ENCODE measurements at regions not wholly inside any gene's neighbourhood (a gene's known extent, or its start where the extent isn't known, plus 50 kb on each side); places are given as distances from the start of the nearest gene placed in this dataset.
"Not testable (repeated sequence)": the region's sequence is repeated elsewhere in the genome, so short reads cannot be mapped to it uniquely, and the experiment has no call there.

GRCh38 chr5:167837127-167837526 lies 454.3 kb upstream of the WWC1 start:
- no peak for DNase-seq

GRCh38 chr5:167839065-167839464 lies 452.4 kb upstream of the WWC1 start:
- no peak for DNase-seq

- no peak for DNase-seq
Measured at GRCh38 chr5:167840527-167841130, 450.8 kb upstream of the WWC1 start.

GRCh38 chr5:167843881-167844572 lies 447.4 kb upstream of the WWC1 start:
- DNase-seq: no peak

GRCh38 chr5:167845952-167846351 lies 445.5 kb upstream of the WWC1 start:
- DNase-seq: no peak

- DNase-seq: no peak
Measured at GRCh38 chr5:167849874-167850273, 441.6 kb upstream of the WWC1 start.

GRCh38 chr5:167850911-167851310 lies 440.5 kb upstream of the WWC1 start:
- DNase-seq: no peak

GRCh38 chr5:167851416-167851815 lies 440.0 kb upstream of the WWC1 start:
- no peak for DNase-seq

- no peak for DNase-seq
Measured at GRCh38 chr5:167852515-167852914, 438.9 kb upstream of the WWC1 start.

GRCh38 chr5:167853421-167853820 lies 438.0 kb upstream of the WWC1 start:
- DNase-seq: no peak

GRCh38 chr5:167855818-167856217 lies 435.6 kb upstream of the WWC1 start:
- no peak for DNase-seq

- DNase-seq: no peak
Measured at GRCh38 chr5:167857321-167857720, 434.1 kb upstream of the WWC1 start.

GRCh38 chr5:167858186-167858855 lies 433.1 kb upstream of the WWC1 start:
- DNase-seq: not testable (repeated sequence)

- DNase-seq: no peak
Measured at GRCh38 chr5:167861129-167861927, 430.1 kb upstream of the WWC1 start.

- no peak for DNase-seq
Measured at GRCh38 chr5:167861928-167862426, 429.5 kb upstream of the WWC1 start.

GRCh38 chr5:167863883-167864282 lies 427.6 kb upstream of the WWC1 start:
- DNase-seq: no peak

- DNase-seq: no peak
Measured at GRCh38 chr5:167864801-167865200, 426.6 kb upstream of the WWC1 start.

- DNase-seq: no peak
Measured at GRCh38 chr5:167866797-167867196, 424.6 kb upstream of the WWC1 start.

- DNase-seq: no peak
Measured at GRCh38 chr5:167867281-167867680, 424.2 kb upstream of the WWC1 start.

GRCh38 chr5:167869125-167869524 lies 422.3 kb upstream of the WWC1 start:
- no peak for DNase-seq

- DNase-seq: no peak
Measured at GRCh38 chr5:167870055-167870454, 421.4 kb upstream of the WWC1 start.

GRCh38 chr5:167871091-167871490 lies 420.4 kb upstream of the WWC1 start:
- no peak for DNase-seq

- DNase-seq: no peak
Measured at GRCh38 chr5:167872791-167873190, 418.7 kb upstream of the WWC1 start.

Data from dermis blood vessel endothelial cell (primary cell).